ENCODE measurements at regions not wholly inside any gene's neighbourhood (a gene's known extent, or its start where the extent isn't known, plus 50 kb on each side); places are given as distances from the start of the nearest gene placed in this dataset.

- ATAC-seq (ENCODE audit: low FRiP score) = no peak
- TF ChIP-seq CTCF (IDR thresholded peaks at IDR 0.05) = no peak
Measured at GRCh38 chrX:9166584-9166944, 132.6 kb upstream of the FAM9B start.

GRCh38 chrX:9171841-9172463 lies 138.0 kb upstream of the FAM9B start:
- DNase-seq (ENCODE audit: low spot score) = no peak
- TF ChIP-seq CTCF (IDR thresholded peaks at IDR 0.05) = no peak
- ATAC-seq (ENCODE audit: low FRiP score) = no peak

More at GRCh38 chrX:9166584-9166944, 132.6 kb upstream of the FAM9B start:
- no peak for DNase-seq (ENCODE audit: low spot score)

- ATAC-seq (ENCODE audit: low FRiP score) (no peak), DNase-seq (ENCODE audit: low spot score) (no peak)
- TF ChIP-seq CTCF (IDR thresholded peaks at IDR 0.05) = no peak
Measured at GRCh38 chrX:9172464-9172850, 138.5 kb upstream of the FAM9B start.

GRCh38 chrX:9180623-9181022 lies 146.7 kb upstream of the FAM9B start:
- no peak for TF ChIP-seq CTCF (IDR thresholded peaks at IDR 0.05)
- ATAC-seq (ENCODE audit: low FRiP score) (no peak), DNase-seq (ENCODE audit: low spot score) (no peak)

- TF ChIP-seq CTCF (IDR thresholded peaks at IDR 0.05) = no peak
- DNase-seq (ENCODE audit: low spot score) (no peak), ATAC-seq (ENCODE audit: low FRiP score) (no peak)
Measured at GRCh38 chrX:9182041-9182440, 148.1 kb upstream of the FAM9B start.

GRCh38 chrX:9183481-9183880 lies 149.6 kb upstream of the FAM9B start:
- no peak for TF ChIP-seq CTCF (IDR thresholded peaks at IDR 0.05)
- no peak for DNase-seq (ENCODE audit: low spot score)

GRCh38 chrX:9184211-9184610 lies 150.3 kb upstream of the FAM9B start:
- ATAC-seq (ENCODE audit: low FRiP score) = no peak
- no peak for TF ChIP-seq CTCF (IDR thresholded peaks at IDR 0.05)
- DNase-seq (ENCODE audit: low spot score) = no peak

More at GRCh38 chrX:9183481-9183880, 149.6 kb upstream of the FAM9B start:
- ATAC-seq (ENCODE audit: low FRiP score) = no peak
